GM12892 (cell line): ENCODE measurements at regions not wholly inside any gene's neighbourhood (a gene's known extent, or its start where the extent isn't known, plus 50 kb on each side); places are given as distances from the start of the nearest gene placed in this dataset.
"Not testable (repeated sequence)": the region's sequence is repeated elsewhere in the genome, so short reads cannot be mapped to it uniquely, and the experiment has no call there.

Experiments
- DNase-seq: peaks from one replicate; pipeline ENCODE4 v3.0.0; 2011; ENCODE audit not compliant: insufficient read length
- FAIRE-seq: peaks from 2 replicates; lab custom pipeline; 2011; peaks lifted over from hg19 to GRCh38; lab: Jason Lieb, UNC
- POLR2A ChIP-seq: IDR thresholded peaks from 2 replicates; pipeline ENCODE4 v1.6.1; 2011; ENCODE audit warnings: low read depth, low read length, control low read depth
- POLR2AphosphoS5 ChIP-seq: IDR thresholded peaks from 2 replicates; pipeline ENCODE4 v1.6.1; 2011; ENCODE audit warnings: low read depth, low read length, control low read depth
- TAF1 ChIP-seq: IDR thresholded peaks from 2 replicates; pipeline ENCODE4 v1.6.1; 2011; ENCODE audit warnings: low read depth, mild to moderate bottlenecking, control low read depth, low read length, borderline replicate concordance

DNA sequence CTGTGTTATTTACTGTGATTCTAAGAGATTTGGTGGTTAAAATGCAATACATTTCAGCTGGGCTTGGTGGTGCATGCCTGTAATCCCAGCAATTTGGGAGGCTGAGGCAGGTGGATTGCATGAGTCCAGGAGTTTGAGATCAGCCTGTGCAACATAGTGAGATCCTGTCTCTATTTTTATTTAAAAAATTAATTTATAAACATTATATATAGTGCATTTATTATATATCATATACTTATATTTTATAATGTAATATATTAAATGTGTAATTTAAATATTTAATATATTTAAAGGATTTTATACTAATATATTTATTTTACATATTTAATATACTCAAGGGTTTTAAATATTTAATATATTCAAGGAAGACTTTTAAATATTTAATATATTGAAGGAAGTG, 402.8 kb upstream of the PCDH15 start:
- TF ChIP-seq POLR2A (no peak), POLR2AphosphoS5 (no peak), TAF1 (no peak)
- no peak for DNase-seq
- no peak for FAIRE-seq

DNA sequence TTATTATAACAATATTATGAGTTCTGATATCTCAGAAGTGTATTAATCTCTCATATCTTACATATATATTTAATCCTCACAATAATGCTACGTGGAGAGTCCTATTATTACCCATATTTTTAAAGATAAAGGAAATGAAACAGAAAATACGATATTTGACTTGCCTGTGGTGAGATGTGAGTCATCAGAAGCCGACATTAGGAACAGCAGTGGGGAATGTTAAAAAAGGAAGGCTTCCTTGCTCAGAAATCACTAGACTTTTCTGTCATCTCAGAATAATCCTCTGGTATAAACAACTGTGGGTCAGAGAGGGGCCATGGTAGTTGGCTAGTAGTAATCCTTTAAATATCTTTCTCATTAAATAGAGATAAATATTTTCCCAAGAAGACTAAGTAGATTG, 402.3 kb upstream of the PCDH15 start:
- no peak for DNase-seq
- no peak for TF ChIP-seq TAF1
- TF ChIP-seq POLR2A = no peak
- TF ChIP-seq POLR2AphosphoS5 = no peak
- FAIRE-seq = no peak

DNA sequence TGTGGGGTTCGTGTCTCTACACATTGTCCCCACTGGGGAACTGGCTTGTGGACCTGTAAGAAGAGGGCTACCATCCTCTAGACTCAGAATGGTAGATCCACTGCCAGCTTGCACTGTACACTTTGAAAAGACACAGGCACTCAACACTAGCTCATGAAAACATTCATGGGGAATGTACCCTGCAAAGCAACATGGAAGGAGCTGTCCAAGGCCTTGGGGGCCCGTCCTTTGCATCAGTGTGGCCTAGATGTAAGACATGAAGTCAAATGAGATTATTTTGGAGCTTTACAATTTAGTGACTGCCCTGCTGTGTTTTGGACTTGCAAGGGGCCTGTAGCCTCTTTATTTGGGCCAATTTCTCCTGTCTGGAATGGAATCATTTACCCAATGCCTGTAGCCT, 399.0 kb upstream of the PCDH15 start:
- no peak for TF ChIP-seq TAF1
- TF ChIP-seq POLR2A = no peak
- TF ChIP-seq POLR2AphosphoS5 = no peak
- FAIRE-seq (no peak), DNase-seq (no peak)

DNA sequence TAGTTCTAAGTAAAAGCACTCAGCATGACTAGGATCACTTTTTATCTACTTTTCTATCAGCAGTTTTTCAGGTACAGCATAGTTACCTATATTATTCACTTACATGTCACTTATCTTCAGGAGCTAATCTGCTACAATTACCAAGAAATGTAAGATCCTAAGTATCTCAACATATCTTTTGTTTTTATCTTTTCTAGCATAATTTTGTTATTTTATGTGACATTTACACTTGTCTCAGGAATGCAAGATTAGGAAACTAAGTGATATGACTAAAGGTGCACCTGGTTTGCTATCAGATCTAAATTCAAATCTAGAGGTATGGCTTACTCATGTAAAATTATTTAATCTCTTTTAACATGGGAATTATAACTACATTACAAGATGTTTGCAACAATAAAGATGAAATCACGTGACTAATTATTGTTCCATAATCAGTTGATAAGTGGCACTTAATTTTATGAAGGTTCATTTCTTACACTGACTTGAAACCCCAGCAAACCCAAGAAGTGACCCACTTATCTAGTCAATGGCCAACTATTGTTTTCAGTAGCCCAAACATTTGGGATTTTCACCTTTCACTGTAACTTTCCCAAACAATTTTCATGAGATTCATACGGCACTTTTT, 390.3 kb upstream of the PCDH15 start:
- DNase-seq (no peak), FAIRE-seq (no peak)
- no peak for TF ChIP-seq POLR2AphosphoS5
- TF ChIP-seq POLR2A = no peak

DNA sequence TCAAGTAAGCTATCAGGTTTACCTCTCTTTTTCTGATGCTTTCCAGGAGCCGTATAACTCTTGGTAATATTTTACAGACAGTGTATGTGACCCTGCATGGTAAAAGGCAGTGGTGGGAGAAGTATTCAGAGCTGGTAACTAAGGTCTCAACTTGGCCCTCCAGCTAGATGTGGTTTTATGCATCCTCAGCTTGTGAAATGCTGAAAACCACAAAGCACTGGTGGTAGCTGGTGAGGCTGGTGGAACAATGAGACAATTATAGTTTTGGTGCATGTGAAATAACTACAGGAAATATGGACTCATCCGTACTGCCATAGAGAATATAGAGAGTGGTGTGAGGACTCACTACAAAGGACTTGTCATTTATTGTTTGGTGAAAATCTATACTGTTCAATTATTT, 383.0 kb upstream of the PCDH15 start:
- TF ChIP-seq POLR2AphosphoS5 (no peak), POLR2A (no peak), TAF1 (no peak)
- DNase-seq (no peak), FAIRE-seq (no peak)

DNA sequence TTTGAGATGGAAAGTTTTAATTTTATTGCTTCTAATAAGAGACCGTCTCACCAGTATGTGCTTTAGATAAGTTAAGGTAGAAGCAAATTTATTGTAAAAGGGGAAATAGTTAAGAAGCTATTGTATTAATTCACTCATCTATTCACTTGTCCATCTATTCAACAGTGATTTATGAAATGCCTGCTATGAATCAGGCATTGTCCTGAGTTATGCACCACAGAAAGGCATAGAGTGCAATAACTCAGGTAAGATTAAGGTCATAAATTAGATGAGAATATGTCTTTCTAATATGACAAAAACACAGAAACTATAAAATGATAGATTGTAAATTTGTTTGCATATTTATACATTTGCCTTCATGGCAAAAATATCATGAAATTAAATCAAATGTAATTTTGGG, 379.3 kb upstream of the PCDH15 start:
- no peak for DNase-seq

DNA sequence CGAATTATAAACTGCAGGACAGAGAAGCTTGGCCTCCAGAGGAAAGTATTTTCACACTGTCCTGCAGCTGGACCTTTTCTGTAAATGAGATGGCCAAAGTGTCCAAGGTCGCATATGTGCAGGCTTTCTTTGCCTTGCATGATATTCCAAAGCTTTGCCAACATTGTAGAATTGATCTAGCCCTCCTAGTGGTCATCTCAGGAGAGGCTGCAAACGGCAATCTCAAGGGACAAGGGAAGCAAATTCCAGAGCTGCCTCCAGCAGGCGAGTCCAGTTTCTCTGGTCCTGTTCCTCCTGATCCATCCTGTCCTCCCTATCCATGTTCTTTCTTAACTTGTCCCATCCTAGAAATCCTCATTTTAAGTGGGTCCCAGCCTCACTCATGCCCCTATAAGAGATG, 373.4 kb upstream of the PCDH15 start:
- no peak for TF ChIP-seq POLR2A
- TF ChIP-seq TAF1 = no peak
- no peak for TF ChIP-seq POLR2AphosphoS5
- no peak for DNase-seq
- FAIRE-seq = no peak

More for the DNA sequence above, 379.3 kb upstream of the PCDH15 start:
- TF ChIP-seq TAF1 = no peak
- TF ChIP-seq POLR2A = no peak
- no peak for TF ChIP-seq POLR2AphosphoS5
- no peak for FAIRE-seq

DNA sequence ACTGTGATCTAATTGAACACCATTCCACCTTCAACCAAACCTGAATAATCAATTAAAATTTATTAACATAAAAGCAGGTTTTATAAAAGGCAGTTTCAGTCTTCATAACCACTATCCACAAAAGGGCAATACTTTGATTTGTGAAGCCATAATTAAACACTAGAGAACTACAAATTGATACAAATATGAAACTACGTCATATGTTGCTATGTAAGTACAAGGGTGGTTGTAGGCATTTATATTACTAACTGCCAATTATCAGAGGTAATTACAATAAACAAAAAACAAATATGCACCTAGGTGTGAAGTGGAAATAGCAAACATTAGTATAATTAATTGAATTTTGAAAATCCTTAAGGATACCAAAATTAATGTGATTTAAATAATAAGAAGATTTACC, 368.5 kb upstream of the PCDH15 start:
- TF ChIP-seq POLR2A (no peak), TAF1 (no peak), POLR2AphosphoS5 (no peak)
- DNase-seq = no peak
- no peak for FAIRE-seq

DNA sequence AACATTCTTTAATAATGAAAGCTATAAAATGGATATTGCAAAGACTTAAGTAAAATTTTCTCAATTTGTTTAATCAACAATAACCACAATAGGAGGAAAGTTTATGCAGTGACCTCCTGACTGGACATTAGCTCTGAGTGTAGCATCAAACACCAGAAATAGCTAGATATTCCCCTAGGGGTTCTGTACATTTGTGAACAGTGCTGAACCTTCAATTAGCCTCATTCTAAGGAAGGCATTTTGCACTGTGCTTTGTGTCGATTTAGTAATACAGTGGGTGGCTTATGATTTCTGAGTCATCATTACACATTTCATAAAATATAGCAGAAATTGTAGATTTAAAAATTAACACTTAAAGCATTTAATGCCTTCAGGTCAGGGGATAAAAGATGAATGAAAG, 367.3 kb upstream of the PCDH15 start:
- no peak for FAIRE-seq

DNA sequence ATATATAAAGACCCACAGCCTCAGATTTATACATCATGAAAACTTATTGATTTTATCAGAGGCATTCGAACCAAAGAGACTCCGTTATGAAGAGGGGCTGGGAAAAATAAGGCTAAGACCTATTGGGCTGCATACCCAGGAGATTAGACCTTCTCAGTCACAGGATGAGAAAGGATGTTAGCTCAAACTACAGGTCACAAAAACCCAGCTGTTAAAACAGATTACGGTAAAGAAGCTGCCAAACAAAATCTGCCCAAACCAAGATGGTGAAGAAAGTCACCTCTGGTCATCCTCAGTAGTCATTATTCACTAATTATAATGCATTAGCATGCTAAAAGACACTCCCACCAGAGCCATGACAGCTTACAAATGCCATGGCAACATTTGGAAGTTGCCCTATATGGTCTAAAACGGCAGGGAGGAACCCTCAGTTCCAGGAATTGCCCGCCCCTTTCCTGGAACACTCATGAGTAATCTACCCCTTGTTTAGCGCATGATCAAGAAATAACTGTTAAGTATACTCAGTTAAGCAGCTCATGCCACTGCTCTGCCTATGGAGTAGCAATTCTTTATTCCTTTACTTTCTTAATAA, 362.5 kb upstream of the PCDH15 start:
- FAIRE-seq (no peak), DNase-seq (no peak)
- TF ChIP-seq POLR2AphosphoS5 = no peak
- no peak for TF ChIP-seq TAF1
- TF ChIP-seq POLR2A = no peak

More for the DNA sequence above, 367.3 kb upstream of the PCDH15 start:
- DNase-seq = no peak
- TF ChIP-seq TAF1 (no peak), POLR2AphosphoS5 (no peak), POLR2A (no peak)

DNA sequence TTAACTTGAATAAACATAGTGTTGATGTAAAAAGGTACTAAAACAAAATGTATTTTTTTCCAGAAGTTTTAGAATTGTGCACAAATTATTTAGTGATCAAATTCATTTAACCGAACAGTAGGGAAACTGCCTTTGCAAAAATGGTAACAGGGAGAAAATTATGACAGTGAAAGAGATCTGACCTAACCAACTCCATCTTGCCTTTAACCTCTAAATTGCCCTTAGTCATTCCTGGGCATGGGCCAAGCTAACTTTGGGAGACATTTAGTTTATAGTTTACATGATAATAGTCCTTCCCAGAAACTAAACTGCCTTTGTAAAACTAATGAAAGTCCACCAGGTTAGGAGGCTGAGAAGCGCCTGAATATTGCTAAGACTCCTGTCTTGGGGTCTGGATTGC, 361.3 kb upstream of the PCDH15 start:
- not testable (repeated sequence) for DNase-seq, FAIRE-seq

DNA sequence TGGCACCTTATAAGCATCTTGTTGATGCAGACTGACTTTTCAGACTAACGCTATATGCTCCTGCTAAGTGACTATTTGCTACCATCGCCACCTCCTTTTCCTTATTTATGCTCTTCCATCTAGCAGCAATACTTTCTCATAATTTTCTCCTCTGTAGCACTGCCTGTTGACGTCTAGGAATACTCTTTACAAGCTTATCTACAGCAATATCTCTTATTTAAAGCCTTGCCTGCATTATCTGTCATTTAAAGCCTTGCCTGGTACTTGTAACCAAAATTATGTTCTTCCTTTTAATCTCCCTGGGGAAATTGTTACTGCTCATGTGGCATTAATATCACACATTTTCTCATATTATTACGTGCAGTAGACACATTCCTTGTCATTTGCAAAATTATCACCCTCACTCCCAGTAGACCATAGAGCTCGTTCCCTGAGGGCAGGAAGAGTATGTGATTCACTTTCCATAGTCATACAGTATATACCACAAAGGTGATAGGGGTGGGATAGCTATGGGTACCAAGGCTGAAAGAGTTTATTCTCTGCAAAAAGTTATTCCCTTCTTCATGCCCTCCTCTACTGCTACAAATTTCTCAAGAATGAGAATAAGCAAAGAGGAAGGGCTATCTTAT, 359.7 kb upstream of the PCDH15 start:
- FAIRE-seq (no peak), DNase-seq (no peak)
- TF ChIP-seq POLR2A = no peak
- no peak for TF ChIP-seq TAF1
- TF ChIP-seq POLR2AphosphoS5 = no peak

DNA sequence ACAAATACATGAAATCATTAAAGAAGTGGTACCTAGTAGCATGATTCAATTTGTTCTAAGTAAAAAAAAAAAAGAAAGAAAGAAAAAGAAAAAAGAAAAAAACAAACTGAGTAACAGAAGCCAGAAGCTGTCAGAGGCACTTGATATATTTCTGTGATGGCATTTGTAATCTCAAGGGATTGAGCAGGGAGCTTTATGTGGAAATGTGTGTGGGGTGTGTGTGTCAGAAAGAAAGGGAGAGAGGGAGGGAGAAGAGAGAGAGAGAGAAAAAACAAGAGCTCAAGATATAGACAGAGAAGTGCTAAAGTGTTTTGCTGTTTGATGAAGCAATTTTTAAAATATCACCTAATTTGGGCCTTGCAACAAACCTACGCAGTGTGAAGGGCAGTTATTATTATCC, 357.6 kb upstream of the PCDH15 start:
- FAIRE-seq (no peak), DNase-seq (no peak)
- TF ChIP-seq POLR2A (no peak), TAF1 (no peak), POLR2AphosphoS5 (no peak)
